22Rv1 (cell line): ENCODE measurements at regions not wholly inside any gene's neighbourhood (a gene's known extent, or its start where the extent isn't known, plus 50 kb on each side); places are given as distances from the start of the nearest gene placed in this dataset.
"Not testable (repeated sequence)": the region's sequence is repeated elsewhere in the genome, so short reads cannot be mapped to it uniquely, and the experiment has no call there.

Source experiments
- H3K27ac ChIP-seq: fragments of 450-650 bp; 2 replicates; pipeline ENCODE4 v1.5.1; 2017
- CTCF ChIP-seq: fragments of 450-650 bp; IDR thresholded peaks from 2 replicates; pipeline ENCODE4 v1.5.1; 2017; ENCODE audit warnings: mild to moderate bottlenecking
- ZFX ChIP-seq: fragments of 450-650 bp; IDR thresholded peaks from 2 replicates; pipeline ENCODE4 v1.6.1; 2017; ENCODE audit warnings: antibody characterized with exemption, borderline replicate concordance

DNA sequence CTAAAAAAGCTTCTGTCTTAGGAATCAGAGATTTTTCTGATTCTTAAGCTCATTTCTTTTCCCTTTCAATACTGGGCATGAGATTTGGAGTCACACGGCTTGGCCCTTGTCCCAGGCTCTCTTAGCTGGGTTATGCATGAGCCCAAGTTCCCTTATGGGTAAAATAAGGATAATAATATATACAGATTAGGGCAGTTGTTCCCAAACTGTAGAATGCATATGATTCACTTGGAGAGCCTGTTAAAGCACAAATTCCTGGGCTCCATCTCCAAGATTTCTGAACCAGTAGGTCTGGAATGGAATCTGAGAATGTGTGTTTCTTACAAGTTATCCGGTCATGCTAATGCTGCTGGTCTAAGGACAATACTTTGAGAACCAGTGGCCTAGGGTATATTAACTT, 154.0 kb downstream of the REEP3 start:
- TF ChIP-seq ZFX (no peak), CTCF (no peak)
- no peak overlapping the region for H3K27ac ChIP-seq

GRCh38 chr10:63677001-63677400, 155.8 kb downstream of the REEP3 start:
- TF ChIP-seq CTCF (no peak), ZFX (no peak)
- H3K27ac ChIP-seq: no peak overlapping the region

DNA sequence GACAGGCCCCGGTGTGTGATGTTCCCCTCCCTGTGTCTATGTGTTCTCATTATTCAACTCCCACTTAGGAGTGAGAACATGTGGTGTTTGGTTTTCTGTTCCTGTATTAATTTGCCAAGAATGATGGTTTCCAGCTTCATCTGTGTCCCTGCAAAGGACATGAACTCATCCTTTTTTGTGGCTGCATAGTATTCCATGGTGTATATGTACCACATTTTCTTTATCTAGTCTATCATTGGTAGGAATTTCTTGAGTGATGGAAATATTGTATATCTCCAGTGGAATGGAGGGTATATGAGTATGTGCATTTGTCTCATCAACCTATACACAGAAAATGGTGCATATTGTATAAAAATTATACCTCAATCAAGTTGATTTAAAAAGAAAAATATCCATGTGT, 159.3 kb downstream of the REEP3 start:
- H3K27ac ChIP-seq: not testable (repeated sequence)

DNA sequence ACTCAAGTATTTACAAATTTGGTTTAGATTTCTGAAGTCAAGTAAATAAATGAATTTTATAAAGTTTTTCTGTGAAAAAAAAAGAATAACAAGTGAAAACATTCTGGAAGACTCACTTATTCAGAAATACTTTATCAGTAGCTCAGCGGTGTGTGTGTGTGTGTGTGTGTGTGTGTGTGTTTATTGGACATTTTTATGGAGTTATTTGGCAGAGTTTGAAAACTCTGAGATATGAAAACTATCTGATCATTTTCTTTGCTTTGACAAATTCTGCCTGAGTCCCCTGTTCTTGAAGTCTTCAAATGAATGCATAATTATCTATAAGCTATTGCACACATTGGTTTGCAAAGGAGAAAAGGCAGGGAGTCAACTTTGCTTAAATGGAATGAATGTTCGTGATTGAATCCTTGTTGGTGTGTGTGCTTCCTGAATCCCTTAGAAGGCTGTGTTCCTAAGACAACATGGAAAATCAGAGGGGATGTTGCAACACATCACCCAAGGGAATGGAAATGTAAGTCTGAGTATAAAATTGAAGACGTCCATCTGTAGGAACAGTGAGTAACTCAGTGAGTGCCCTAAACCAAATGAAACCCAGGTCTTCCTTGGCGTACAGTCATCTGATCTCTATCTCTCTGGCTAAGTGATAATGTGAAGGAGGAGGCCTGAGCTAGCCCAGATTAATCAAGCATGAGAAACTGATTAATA, 160.9 kb downstream of the REEP3 start:
- TF ChIP-seq CTCF (no peak), ZFX (no peak)
- peak overlapping the region; percentile 72 for H3K27ac ChIP-seq

DNA sequence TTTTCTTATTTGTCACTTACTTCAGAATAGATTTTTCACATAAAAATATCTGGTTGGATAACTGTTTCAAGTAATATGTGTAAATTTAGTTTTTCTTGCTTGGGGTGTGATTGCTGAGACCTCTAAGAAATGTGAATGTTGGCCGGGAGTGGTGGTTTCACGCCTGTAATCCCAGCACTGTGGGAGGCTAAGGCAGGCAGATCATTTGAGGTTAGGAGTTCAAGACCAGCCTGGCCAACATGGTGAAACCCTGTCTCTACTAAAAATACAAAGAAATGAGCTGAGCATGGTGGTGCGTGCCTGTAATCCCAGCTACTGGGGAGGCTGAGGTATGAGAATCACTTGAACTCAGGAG, 161.5 kb downstream of the REEP3 start:
- peak overlapping the region; percentile 72 for H3K27ac ChIP-seq

GRCh38 chr10:63683223-63683622, 162.0 kb downstream of the REEP3 start:
- H3K27ac ChIP-seq: peak overlapping the region; percentile 72
- TF ChIP-seq ZFX (no peak), CTCF (no peak)

DNA sequence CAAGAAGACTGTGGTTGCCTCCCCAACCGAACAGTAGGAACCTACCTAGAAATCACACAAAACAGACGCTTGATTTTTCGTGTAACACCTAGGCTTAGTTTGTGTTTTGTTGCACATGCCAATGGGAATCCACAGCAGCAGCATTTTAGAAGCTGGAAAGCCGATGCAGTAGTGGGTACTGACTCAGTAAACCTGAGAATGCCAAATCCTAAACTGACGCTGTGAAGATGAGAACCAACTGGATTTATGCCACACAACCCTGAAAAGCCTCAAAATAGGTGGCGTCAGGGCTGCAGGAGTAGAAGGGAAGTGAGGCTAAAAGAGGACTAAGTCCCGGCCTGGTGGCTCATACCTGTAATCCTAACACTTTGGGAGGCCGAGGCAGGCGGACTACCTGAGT, 162.5 kb downstream of the REEP3 start:
- TF ChIP-seq ZFX (no peak), CTCF (no peak)
- H3K27ac ChIP-seq: no peak overlapping the region

DNA sequence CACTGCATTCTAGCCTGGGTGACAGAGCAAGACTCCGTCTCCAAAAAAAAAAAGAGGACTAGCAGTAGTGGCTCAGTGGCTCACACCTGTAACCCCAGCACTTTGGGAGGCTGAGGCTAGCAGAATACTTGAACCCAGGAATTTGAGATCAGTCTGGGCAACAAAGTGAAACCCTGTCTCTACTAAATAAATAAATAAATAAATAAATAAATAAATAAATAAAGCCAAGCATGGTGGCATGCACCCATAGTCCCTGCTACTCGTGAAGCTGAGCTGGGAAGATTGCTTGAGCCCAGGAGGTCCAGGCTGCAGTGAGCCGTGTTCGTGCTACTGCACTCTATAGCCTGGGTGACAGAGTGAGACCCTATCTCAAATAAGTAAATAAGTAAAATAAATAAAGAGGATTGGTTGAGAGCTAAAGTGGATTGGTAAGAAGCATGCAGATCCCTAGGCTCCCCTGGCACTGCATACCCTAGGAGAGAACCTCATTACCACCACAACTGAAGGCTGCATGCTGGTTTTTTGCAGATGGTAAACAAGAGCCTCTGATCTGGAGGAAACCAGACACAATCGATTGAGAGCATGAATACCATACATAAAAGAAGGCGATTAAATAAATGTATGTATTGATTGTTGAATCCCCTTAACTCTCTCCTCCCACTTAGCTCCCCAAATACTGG, 163.2 kb downstream of the REEP3 start:
- TF ChIP-seq CTCF (no peak), ZFX (no peak)
- no peak overlapping the region for H3K27ac ChIP-seq
